Adrenal gland (tissue), 9 donors: ENCODE measurements at regions not wholly inside any gene's neighbourhood (a gene's known extent, or its start where the extent isn't known, plus 50 kb on each side); places are given as distances from the start of the nearest gene placed in this dataset.

Experiments
- DNase-seq, 7 donors: peaks; one replicate each; pipeline ENCODE4 v3.0.0-alpha.2; 2019 to 2020
- H3K27ac ChIP-seq, 5 donors: fragments of 200-600 bp; sonication (generic) in 4 of 5; 1 replicate in 3 of 5; 2 replicates in 2 of 5; pipeline versions ENCODE4 v1.5.1 to v1.8.0; 2016 to 2020; ENCODE audit warnings: mild to moderate bottlenecking in 1 of 5
- H3K27me3 ChIP-seq: fragments of 200-600 bp; 2 replicates; pipeline ENCODE4 v1.8.0; 2021
- H3K36me3 ChIP-seq, 2 donors: fragments of 200-600 bp; replicated peaks in 1 of 2; 1 replicate in 1 of 2; 2 replicates in 1 of 2; pipeline versions ENCODE4 v1.5.1 to v1.8.0; 2018 to 2022
- H3K4me1 ChIP-seq, 2 donors: fragments of 200-600 bp; replicated peaks in 1 of 2; 1 replicate in 1 of 2; 2 replicates in 1 of 2; pipeline versions ENCODE4 v1.5.1 to v1.8.0; 2018 to 2021
- H3K4me3 ChIP-seq, 4 donors: fragments of 200-600 bp; sonication (generic) in 3 of 4; one replicate each; pipeline ENCODE4 v1.5.1; 2016 to 2018
- H3K9me3 ChIP-seq, 3 donors: fragments of 200-600 bp; sonication (generic) in 1 of 3; replicated peaks in 1 of 3; 1 replicate in 2 of 3; 2 replicates in 1 of 3; pipeline versions ENCODE4 v1.5.1 to v1.8.0; 2016 to 2021
- POLR2A ChIP-seq, 2 donors: fragments of 450-650 bp; IDR thresholded peaks; one replicate each; pipeline ENCODE4 v1.6.1; 2017; ENCODE audit warnings: antibody characterized with exemption in 2 of 2, mild to moderate bottlenecking in 2 of 2, moderate library complexity in 1 of 2
- WGBS, 4 donors: extraction: QIAGEN DNeasy Blood & Tissue Kit in 2 of 4; methylation state at CpG; one replicate each; pipeline versions ENCODE4 v1.1.5 to v1.1.7; 2013 to 2017; 5-methylcytosine and 5-hydroxymethylcytosine counted together
- intact Hi-C, 2 donors: fragments of 100-400 bp; cut with DNase I; formaldehyde crosslinking; loops; one replicate each; pipeline versions ENCODE4 v1.14.1 to v1.15.0; 2022 to 2023
- TF ChIP-seq, protein P1 (sequence below), 6 experiments: fragments of 450-650 bp in 4 of 6; fragments of 200-600 bp in 2 of 6; sonication (generic) in 1 of 6; IDR thresholded peaks; 1 replicate in 5 of 6; 2 replicates in 1 of 6; pipeline versions ENCODE4 v1.5.1 to v1.8.0; 2016 to 2021; ENCODE audit warnings: antibody characterized with exemption in 6 of 6, mild to moderate bottlenecking in 2 of 6, moderate library complexity in 1 of 6
- donor health status: healthy with polysubstance abuse.
- donor health status: Bipolar disorder and iron deficiency.
- donor health status: DM: yes; HTN: yes; CAD: no.
- donor health status: DM: no; HTN: no; CAD: no.
- donor health status: DM: no; HTN: no; CAD: no.

DNA sequence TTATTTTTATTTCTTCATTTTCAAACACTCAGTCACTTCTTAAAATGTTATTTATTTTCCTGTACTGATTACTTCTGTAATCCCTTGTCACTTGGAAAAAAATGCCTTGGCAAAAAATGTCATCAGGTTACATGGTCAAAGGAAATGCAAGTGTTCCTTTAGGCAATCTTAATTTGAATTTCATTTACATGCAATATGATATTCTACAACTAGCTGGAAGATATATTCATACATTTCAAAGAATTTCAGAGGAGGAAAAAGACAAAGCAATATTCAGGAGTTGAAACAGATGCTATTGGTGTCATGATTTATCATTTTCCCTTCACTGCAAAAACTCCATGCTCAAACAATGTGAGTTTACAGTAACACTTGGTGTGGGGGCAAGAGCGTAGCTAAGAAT, 1316.6 kb downstream of the FSTL5 start:
- Histone ChIP-seq H3K4me3 (no peak overlapping the region), H3K4me1 (no peaks in the 10 kb centered on the region), H3K36me3 (no peaks in the 10 kb centered on the region), H3K27ac (no peak overlapping the region), H3K27me3 (no peaks in the 10 kb centered on the region), H3K9me3 (no peaks in the 10 kb centered on the region)
- WGBS, 4 donors = 77 to 88% (median 84%) methylated on average over 1 of the region's 1 CpG
- no peak for DNase-seq
- no peak for TF ChIP-seq POLR2A (IDR thresholded peaks at IDR 0.05)
- TF ChIP-seq, protein P1, sequence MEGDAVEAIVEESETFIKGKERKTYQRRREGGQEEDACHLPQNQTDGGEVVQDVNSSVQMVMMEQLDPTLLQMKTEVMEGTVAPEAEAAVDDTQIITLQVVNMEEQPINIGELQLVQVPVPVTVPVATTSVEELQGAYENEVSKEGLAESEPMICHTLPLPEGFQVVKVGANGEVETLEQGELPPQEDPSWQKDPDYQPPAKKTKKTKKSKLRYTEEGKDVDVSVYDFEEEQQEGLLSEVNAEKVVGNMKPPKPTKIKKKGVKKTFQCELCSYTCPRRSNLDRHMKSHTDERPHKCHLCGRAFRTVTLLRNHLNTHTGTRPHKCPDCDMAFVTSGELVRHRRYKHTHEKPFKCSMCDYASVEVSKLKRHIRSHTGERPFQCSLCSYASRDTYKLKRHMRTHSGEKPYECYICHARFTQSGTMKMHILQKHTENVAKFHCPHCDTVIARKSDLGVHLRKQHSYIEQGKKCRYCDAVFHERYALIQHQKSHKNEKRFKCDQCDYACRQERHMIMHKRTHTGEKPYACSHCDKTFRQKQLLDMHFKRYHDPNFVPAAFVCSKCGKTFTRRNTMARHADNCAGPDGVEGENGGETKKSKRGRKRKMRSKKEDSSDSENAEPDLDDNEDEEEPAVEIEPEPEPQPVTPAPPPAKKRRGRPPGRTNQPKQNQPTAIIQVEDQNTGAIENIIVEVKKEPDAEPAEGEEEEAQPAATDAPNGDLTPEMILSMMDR (IDR thresholded peaks at IDR 0.05) = no peak
- intact Hi-C loops = no loop called here

GRCh38 chr4:160848489-160848888, 1315.3 kb downstream of the FSTL5 start:
- H3K9me3 ChIP-seq = no peaks in the 10 kb centered on the region
- no peak overlapping the region for H3K4me3 ChIP-seq
- DNase-seq = no peak
- no peaks in the 10 kb centered on the region for H3K36me3 ChIP-seq
- intact Hi-C loops = no loop called here
- TF ChIP-seq, protein P1 (IDR thresholded peaks at IDR 0.05) = no peak
- no peak for TF ChIP-seq POLR2A (IDR thresholded peaks at IDR 0.05)
- 56 to 63% (median 60%) methylated on average over 4 of the region's 4 CpGs for WGBS, 4 donors
- H3K4me1 ChIP-seq = no peaks in the 10 kb centered on the region
- H3K27ac ChIP-seq = no peak overlapping the region
- no peaks in the 10 kb centered on the region for H3K27me3 ChIP-seq

GRCh38 chr4:160848901-160849760, 1314.7 kb downstream of the FSTL5 start:
- WGBS, 4 donors = 27 to 47% (median 42%) methylated on average over 9 of the region's 9 CpGs
- no peak overlapping the region for H3K4me3 ChIP-seq
- no peaks in the 10 kb centered on the region for H3K36me3 ChIP-seq
- H3K27me3 ChIP-seq = no peaks in the 10 kb centered on the region
- H3K27ac ChIP-seq = no peak overlapping the region
- no peaks in the 10 kb centered on the region for H3K4me1 ChIP-seq
- peak in 1 of 7 donors; percentile 3 for DNase-seq
- intact Hi-C loops = no loop called here
- H3K9me3 ChIP-seq = no peaks in the 10 kb centered on the region
- TF ChIP-seq, protein P1 (IDR thresholded peaks at IDR 0.05) = no peak
- no peak for TF ChIP-seq POLR2A (IDR thresholded peaks at IDR 0.05)

DNA sequence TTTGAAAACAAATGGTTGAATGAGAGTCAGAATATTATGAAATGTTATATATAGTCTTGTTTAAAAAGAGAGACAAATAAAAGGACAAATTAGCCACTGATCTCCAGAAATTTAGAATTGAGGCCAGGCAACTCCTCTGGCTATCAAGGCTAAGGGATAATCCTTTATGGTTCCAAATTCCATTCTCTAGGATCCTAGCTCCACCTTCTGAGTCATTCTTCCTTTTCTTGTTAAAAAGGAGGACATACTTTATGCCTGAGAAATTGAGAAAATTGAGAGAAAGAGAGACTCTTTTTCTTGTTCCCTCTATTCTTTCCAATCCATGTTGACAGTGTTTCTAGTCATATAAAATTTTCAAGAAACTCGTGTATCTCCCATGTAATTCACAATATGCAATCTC, 1299.5 kb downstream of the FSTL5 start:
- H3K4me1 ChIP-seq = no peaks in the 10 kb centered on the region
- H3K9me3 ChIP-seq = no peaks in the 10 kb centered on the region
- H3K36me3 ChIP-seq = no peaks in the 10 kb centered on the region
- no peak overlapping the region for H3K4me3 ChIP-seq
- H3K27ac ChIP-seq = no peak overlapping the region
- 45 to 48% (median 46%) methylated on average over 1 of the region's 1 CpG for WGBS, 4 donors
- TF ChIP-seq POLR2A (IDR thresholded peaks at IDR 0.05) = no peak
- TF ChIP-seq, protein P1 (IDR thresholded peaks at IDR 0.05) = no peak
- DNase-seq = no peak
- no peaks in the 10 kb centered on the region for H3K27me3 ChIP-seq
- intact Hi-C loops = no loop called here
